H9 (cell line): ENCODE measurements at regions not wholly inside any gene's neighbourhood (a gene's known extent, or its start where the extent isn't known, plus 50 kb on each side); places are given as distances from the start of the nearest gene placed in this dataset.

Source experiments
- DNase-seq: peaks from one replicate; pipeline ENCODE4 v3.0.0-alpha.2; 2017
- H2AFZ ChIP-seq: one replicate; pipeline ENCODE4 v1.6.1; 2013; ENCODE audit warnings: mild to moderate bottlenecking, low read length, control low read depth, moderate library complexity
- H2AK5ac ChIP-seq: 2 replicates; pipeline ENCODE4 v1.6.1; 2013; ENCODE audit warnings: low read length, control low read depth, mixed read lengths; ENCODE audit not compliant: insufficient read length
- H2BK120ac ChIP-seq: one replicate; pipeline ENCODE4 v1.6.1; 2013; ENCODE audit warnings: low read depth, mild to moderate bottlenecking, low read length, control low read depth, inconsistent platforms; ENCODE audit not compliant: poor library complexity, severe bottlenecking
- H2BK12ac ChIP-seq: 2 replicates; pipeline ENCODE4 v1.6.1; 2013; ENCODE audit warnings: low read length, control low read depth, mixed read lengths, low read depth; ENCODE audit not compliant: insufficient read length
- H2BK15ac ChIP-seq: 2 replicates; pipeline ENCODE4 v1.6.1; 2013; ENCODE audit warnings: low read depth, low read length, control low read depth
- H2BK20ac ChIP-seq: one replicate; pipeline ENCODE4 v1.6.1; 2013; ENCODE audit warnings: low read depth, mild to moderate bottlenecking, low read length, control low read depth, inconsistent platforms; ENCODE audit not compliant: poor library complexity, severe bottlenecking
- H2BK5ac ChIP-seq: 2 replicates; pipeline ENCODE4 v1.6.1; 2013; ENCODE audit warnings: low read length, control low read depth, mixed read lengths; ENCODE audit not compliant: insufficient read length
- H3K14ac ChIP-seq: 2 replicates; pipeline ENCODE4 v1.6.1; 2013; ENCODE audit warnings: low read length, control low read depth; ENCODE audit not compliant: insufficient read depth
- H3K18ac ChIP-seq: 2 replicates; pipeline ENCODE4 v1.6.1; 2013; ENCODE audit warnings: low read depth, mild to moderate bottlenecking, mixed read lengths, low read length, control low read depth; ENCODE audit not compliant: insufficient read length
- H3K23ac ChIP-seq: 2 replicates; pipeline ENCODE4 v1.6.1; 2013; ENCODE audit warnings: low read length, control low read depth, mixed read lengths, low read depth; ENCODE audit not compliant: insufficient read length
- H3K23me2 ChIP-seq: 2 replicates; pipeline ENCODE4 v1.6.1; 2013; ENCODE audit warnings: low read depth, mild to moderate bottlenecking, mixed read lengths, low read length, control low read depth; ENCODE audit not compliant: insufficient read length, poor library complexity, severe bottlenecking
- H3K27ac ChIP-seq: 2 replicates; pipeline ENCODE4 v1.5.1; 2013; ENCODE audit warnings: low read length, control low read depth, mixed read lengths, low read depth; ENCODE audit not compliant: insufficient read length
- H3K27me3 ChIP-seq: 2 replicates; pipeline ENCODE4 v1.6.1; 2013; ENCODE audit warnings: low read length, control low read depth, inconsistent platforms; ENCODE audit not compliant: insufficient read depth
- H3K4ac ChIP-seq: 2 replicates; pipeline ENCODE4 v1.6.1; 2013; ENCODE audit warnings: low read depth, mild to moderate bottlenecking, control low read depth, inconsistent platforms, low read length, moderate library complexity
- H3K4me1 ChIP-seq: 2 replicates; pipeline ENCODE4 v1.6.1; 2013; ENCODE audit warnings: low read length, control low read depth, inconsistent platforms; ENCODE audit not compliant: insufficient read depth
- H3K4me2 ChIP-seq: 2 replicates; pipeline ENCODE4 v1.6.1; 2013; ENCODE audit warnings: low read length, control low read depth, mixed read lengths; ENCODE audit not compliant: insufficient read length, insufficient read depth
- H3K56ac ChIP-seq: 2 replicates; pipeline ENCODE4 v1.6.1; 2013; ENCODE audit warnings: low read depth, mild to moderate bottlenecking, mixed read lengths, low read length, control low read depth; ENCODE audit not compliant: insufficient read length
- H3K79me1 ChIP-seq: 2 replicates; pipeline ENCODE4 v1.6.1; 2013; ENCODE audit warnings: low read depth, mild to moderate bottlenecking, moderate library complexity, low read length, control low read depth, inconsistent platforms; ENCODE audit not compliant: insufficient read depth, poor library complexity, severe bottlenecking
- H3K79me2 ChIP-seq: 2 replicates; pipeline ENCODE4 v1.6.1; 2013; ENCODE audit warnings: low read length, control low read depth, inconsistent platforms; ENCODE audit not compliant: insufficient read depth
- H3K9ac ChIP-seq: 2 replicates; pipeline ENCODE4 v1.6.1; 2013; ENCODE audit warnings: low read length, control low read depth, mixed read lengths; ENCODE audit not compliant: insufficient read length; ENCODE audit errors: extremely low read depth
- H3K9me3 ChIP-seq: one replicate; pipeline ENCODE4 v1.6.1; 2013; ENCODE audit warnings: low read depth, low read length, inconsistent platforms; ENCODE audit not compliant: control insufficient read depth
- H3T11ph ChIP-seq: one replicate; pipeline ENCODE4 v1.6.1; 2013; ENCODE audit warnings: mild to moderate bottlenecking, low read length, control low read depth, inconsistent platforms
- H4K20me1 ChIP-seq: one replicate; pipeline ENCODE4 v1.6.1; 2013; ENCODE audit not compliant: control insufficient read depth, insufficient read length, insufficient read depth
- H4K5ac ChIP-seq: 2 replicates; pipeline ENCODE4 v1.6.1; 2013; ENCODE audit warnings: low read depth, mild to moderate bottlenecking, mixed read lengths, low read length, control low read depth; ENCODE audit not compliant: insufficient read length
- H4K8ac ChIP-seq: replicated peaks from 2 replicates; pipeline ENCODE4 v1.6.1; 2013; ENCODE audit warnings: low read length, control low read depth, mixed read lengths, low read depth; ENCODE audit not compliant: insufficient read length
- H4K91ac ChIP-seq: 2 replicates; pipeline ENCODE4 v1.6.1; 2013; ENCODE audit warnings: low read depth, mild to moderate bottlenecking, moderate library complexity, mixed read lengths, low read length, control low read depth; ENCODE audit not compliant: insufficient read length
- H3K27ac Mint-ChIP-seq, 3 experiments: 2 replicates in 2 of 3; 3 replicates in 1 of 3; pipeline ENCODE4 v1.8.0; 2020 to 2021; ENCODE audit warnings: mixed read lengths in 3 of 3, mild to moderate bottlenecking in 1 of 3, moderate library complexity in 1 of 3
- H3K27me3 Mint-ChIP-seq: 2 replicates; pipeline ENCODE4 v1.8.0; 2021; ENCODE audit warnings: low read depth, mild to moderate bottlenecking, moderate library complexity, mixed read lengths
- H3K36me3 Mint-ChIP-seq, 3 experiments: 2 replicates in 2 of 3; 3 replicates in 1 of 3; pipeline ENCODE4 v1.8.0; 2020 to 2021; ENCODE audit warnings: low read depth in 3 of 3, mixed read lengths in 3 of 3; ENCODE audit not compliant: insufficient read depth in 1 of 3
- H3K4me1 Mint-ChIP-seq, 2 experiments: 2 replicates each; pipeline ENCODE4 v1.8.0; 2020; ENCODE audit warnings: mixed read lengths in 2 of 2
- H3K4me3 Mint-ChIP-seq, 2 experiments: 2 replicates in 1 of 2; 3 replicates in 1 of 2; pipeline ENCODE4 v1.8.0; 2020 to 2021; ENCODE audit warnings: mild to moderate bottlenecking in 2 of 2, mixed read lengths in 2 of 2, moderate library complexity in 1 of 2
- H3K9me3 Mint-ChIP-seq, 2 experiments: 2 replicates in 1 of 2; 3 replicates in 1 of 2; pipeline ENCODE4 v1.8.0; 2020; ENCODE audit warnings: mild to moderate bottlenecking in 2 of 2, mixed read lengths in 2 of 2, moderate library complexity in 1 of 2
- CTCF ChIP-seq: fragments of 200-600 bp; sonication (generic); conservative IDR thresholded peaks from 3 replicates; pipeline ENCODE4 v1.8.0; 2021; ENCODE audit warnings: antibody characterized with exemption, mild to moderate bottlenecking
- WGBS: extraction: QIAGEN DNeasy Blood & Tissue Kit; methylation state at CpG from one replicate; pipeline ENCODE4 v1.1.7; 2013; ENCODE audit warnings: missing lambda C conversion rate, low lambda C conversion rate, mixed read lengths; ENCODE audit not compliant: insufficient read length; ENCODE audit errors: extremely low coverage; 5-methylcytosine and 5-hydroxymethylcytosine counted together

- no peak for DNase-seq
Observed at GRCh38 chr7:86226191-86226590, 417.5 kb upstream of the GRM3 start.

More at GRCh38 chr7:86226191-86226590, 417.5 kb upstream of the GRM3 start:
- H3K27ac ChIP-seq, result no peak overlapping the region
- H3K9me3 ChIP-seq, result no peaks in the 10 kb centered on the region
- H3K4ac ChIP-seq, result no peak overlapping the region
- TF ChIP-seq CTCF, result no peak
- Mint-ChIP-seq H3K27ac (no peak overlapping the region), H3K9me3 (peaks cover 9 to 15% of the 10 kb centered on the region in 2 experiments; a peak in 4 of 5 replicates), H3K4me3 (no peak overlapping the region), H3K27me3 (no peaks in the 10 kb centered on the region), H3K36me3 (peaks cover 5 to 9% (median 9%) of the 10 kb centered on the region in 3 experiments; a peak in 6 of 7 replicates), H3K4me1 (no peaks in the 10 kb centered on the region)
- no peak overlapping the region for H4K8ac ChIP-seq
- no peak overlapping the region for H2BK120ac ChIP-seq
- no peaks in the 10 kb centered on the region for H3K79me1 ChIP-seq
- H4K5ac ChIP-seq, result no peak overlapping the region
- WGBS, result no CpG with 5 or more reads among the region's 3 CpGs
- no peak overlapping the region for H3K9ac ChIP-seq
- H3K23ac ChIP-seq, result no peak overlapping the region
- H3K4me2 ChIP-seq, result no peak overlapping the region
- no peak overlapping the region for H2AFZ ChIP-seq
- no peak overlapping the region for H3K18ac ChIP-seq
- H3K14ac ChIP-seq, result no peak overlapping the region
- H3K23me2 ChIP-seq, result no peaks in the 10 kb centered on the region
- no peak overlapping the region for H3T11ph ChIP-seq
- H2AK5ac ChIP-seq, result no peak overlapping the region
- no peak overlapping the region for H2BK15ac ChIP-seq
- H2BK12ac ChIP-seq, result no peak overlapping the region
- H2BK20ac ChIP-seq, result no peak overlapping the region
- H4K91ac ChIP-seq, result no peak overlapping the region
- H3K27me3 ChIP-seq, result no peaks in the 10 kb centered on the region
- H3K56ac ChIP-seq, result no peak overlapping the region
- no peaks in the 10 kb centered on the region for H3K4me1 ChIP-seq
- H4K20me1 ChIP-seq, result no peaks in the 10 kb centered on the region
- no peak overlapping the region for H2BK5ac ChIP-seq
- H3K79me2 ChIP-seq, result no peaks in the 10 kb centered on the region
